Heart left ventricle (tissue), 16 donors: ENCODE measurements at regions not wholly inside any gene's neighbourhood (a gene's known extent, or its start where the extent isn't known, plus 50 kb on each side); places are given as distances from the start of the nearest gene placed in this dataset.

Source experiments
- ATAC-seq, 4 donors: fragments of 200-7000 bp; cut with Tn5 transposase; one replicate each; pipeline ENCODE4 v1.9.1; 2020 to 2022; ENCODE audit warnings: moderate library complexity in 4 of 4, mild to moderate bottlenecking in 3 of 4, moderate number of reproducible peaks in 1 of 4
- DNase-seq, 5 donors: peaks; one replicate each; pipeline ENCODE4 v3.0.0-alpha.2; 2020
- H3K27ac ChIP-seq, 12 donors: fragments of 200-600 bp; sonication (generic) in 4 of 12; one replicate each; pipeline versions ENCODE4 v1.5.0 to v1.8.0; 2016 to 2022; ENCODE audit warnings: mild to moderate bottlenecking in 2 of 12
- H3K27me3 ChIP-seq, 9 donors: fragments of 200-600 bp; sonication (generic) in 2 of 9; one replicate each; pipeline versions ENCODE4 v1.5.1 to v1.8.0; 2016 to 2022; ENCODE audit warnings: mild to moderate bottlenecking in 3 of 9
- H3K36me3 ChIP-seq, 9 donors: fragments of 200-600 bp; sonication (generic) in 2 of 9; one replicate each; pipeline versions ENCODE4 v1.5.0 to v1.8.0; 2018 to 2022; ENCODE audit warnings: mild to moderate bottlenecking in 2 of 9
- H3K4me1 ChIP-seq, 12 donors: fragments of 200-600 bp; sonication (generic) in 4 of 12; one replicate each; pipeline versions ENCODE4 v1.5.0 to v1.8.0; 2016 to 2022; ENCODE audit warnings: mild to moderate bottlenecking in 3 of 12
- H3K4me3 ChIP-seq, 12 donors: fragments of 200-600 bp; sonication (generic) in 4 of 12; one replicate each; pipeline versions ENCODE4 v1.5.0 to v1.8.0; 2017 to 2022; ENCODE audit warnings: mild to moderate bottlenecking in 9 of 12, moderate library complexity in 4 of 12
- H3K9me3 ChIP-seq, 12 donors: fragments of 200-600 bp; sonication (generic) in 4 of 12; one replicate each; pipeline versions ENCODE4 v1.5.0 to v1.8.0; 2016 to 2022; ENCODE audit warnings: mild to moderate bottlenecking in 1 of 12
- POLR2A ChIP-seq, 2 donors: fragments of 450-650 bp; IDR thresholded peaks; one replicate each; pipeline ENCODE4 v1.6.1; 2017; ENCODE audit warnings: antibody characterized with exemption in 2 of 2, mild to moderate bottlenecking in 2 of 2, moderate library complexity in 2 of 2
- WGBS, 4 donors: extraction: QIAGEN DNeasy Blood & Tissue Kit in 2 of 4; methylation state at CpG; one replicate each; pipeline versions ENCODE4 v1.1.5 to v1.1.7; 2013 to 2018; 5-methylcytosine and 5-hydroxymethylcytosine counted together
- intact Hi-C, 10 donors: fragments of 100-400 bp; cut with DNase I; formaldehyde crosslinking; loops; one replicate each; pipeline versions ENCODE4 v1.11.1 to v1.14.2; 2022
- TF ChIP-seq, protein P1 (sequence below), 12 donors: fragments of 200-600 bp; sonication (generic) in 4 of 12; IDR thresholded peaks; one replicate each; pipeline versions ENCODE4 v1.5.0 to v1.8.0; 2018 to 2022; ENCODE audit warnings: antibody characterized with exemption in 12 of 12, mild to moderate bottlenecking in 5 of 12
- donor health status: ischemic (EF 13 %, LVEDD 7.1; RV severe dilation, severe dysfunction).
- donor health status: healthy with polysubstance abuse.
- donor health status: DM: no; HTN: yes; CAD: no.
- donor health status: DM: no; HTN: no; CAD: no.
- donor health status: ischemic (EF 25% LVEDD 6.9; RV normal size, moderate dysfunction).
- donor health status: ischemic (EF 25% LVEDD 5.7; RV mildly dilated, moderate dysfunction).
- donor health status: healthy.
- donor health status: DM: yes; HTN: yes; CAD: no.
- donor health status: ischemic (EF 35%, LVEDD 5.7; RV mildly dilated, moderate dysfunction).
- donor health status: nonischemic (EF 11% LVEDD 7.7; RV severe dilation, severe dysfunction).
- donor health status: DM: yes; HTN: yes; CAD: no.
- donor health status: PGD.
- donor health status: ischemic (EF 29% LVEDD 5.4; RV normal size, mild dysfunction).
- donor health status: nonischemic (EF 23%, LVEDD 6.1; RV moderate dilation, normal function).

DNA sequence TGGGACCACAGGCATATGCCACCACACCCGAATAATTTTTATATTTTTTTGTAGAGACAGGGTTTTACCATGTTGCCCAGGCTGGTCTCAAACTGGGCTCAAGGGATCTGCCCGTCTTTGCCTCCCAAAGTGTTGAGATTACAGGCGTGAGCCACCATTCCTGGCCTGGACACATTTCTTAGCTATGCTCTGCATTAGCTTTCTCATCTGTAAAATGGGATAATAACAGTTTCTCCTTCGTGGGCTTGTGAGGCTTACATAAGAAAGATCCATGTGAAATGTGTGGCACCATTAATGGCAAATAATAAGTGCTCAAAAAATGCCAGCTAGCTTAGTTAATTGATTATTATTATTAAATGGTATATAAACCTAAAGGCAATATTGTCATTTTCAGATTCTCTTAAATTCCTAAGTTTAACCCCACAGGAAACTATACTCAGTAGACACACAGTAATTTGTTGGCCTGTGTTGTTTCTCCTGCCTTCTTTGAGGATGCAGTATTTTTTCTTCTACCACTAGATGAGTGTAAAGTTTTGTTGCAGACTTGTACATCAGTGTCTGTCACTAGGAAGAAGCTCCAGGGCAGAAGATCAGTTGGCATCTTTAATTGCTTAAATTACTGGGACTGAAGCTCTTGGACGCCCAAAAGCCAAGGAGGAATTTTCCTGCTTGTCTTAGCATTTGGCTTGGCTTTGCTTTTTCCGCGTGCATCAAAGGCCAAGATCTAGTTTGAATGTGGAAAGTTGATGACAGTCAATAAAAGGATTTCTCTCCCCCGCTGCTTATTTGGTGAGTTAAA, 162.3 kb upstream of the ZNF217 start:
- DNase-seq (no peak), ATAC-seq (no peak)
- Histone ChIP-seq H3K36me3 (no peaks in the 10 kb centered on the region), H3K9me3 (no peaks in the 10 kb centered on the region), H3K4me3 (no peak overlapping the region), H3K27ac (no peak overlapping the region), H3K4me1 (peaks cover 0 to 24% (median 6%) of the 10 kb centered on the region in 12 donors), H3K27me3 (no peaks in the 10 kb centered on the region)
- intact Hi-C loops, result loop anchor here in 1 of 10 donors (10.0 kb wide), 1 partner anchor 69 kb away; no protein-coding TSS in a partner anchor
- no peak for TF ChIP-seq POLR2A (IDR thresholded peaks at IDR 0.05)
- TF ChIP-seq, protein P1, sequence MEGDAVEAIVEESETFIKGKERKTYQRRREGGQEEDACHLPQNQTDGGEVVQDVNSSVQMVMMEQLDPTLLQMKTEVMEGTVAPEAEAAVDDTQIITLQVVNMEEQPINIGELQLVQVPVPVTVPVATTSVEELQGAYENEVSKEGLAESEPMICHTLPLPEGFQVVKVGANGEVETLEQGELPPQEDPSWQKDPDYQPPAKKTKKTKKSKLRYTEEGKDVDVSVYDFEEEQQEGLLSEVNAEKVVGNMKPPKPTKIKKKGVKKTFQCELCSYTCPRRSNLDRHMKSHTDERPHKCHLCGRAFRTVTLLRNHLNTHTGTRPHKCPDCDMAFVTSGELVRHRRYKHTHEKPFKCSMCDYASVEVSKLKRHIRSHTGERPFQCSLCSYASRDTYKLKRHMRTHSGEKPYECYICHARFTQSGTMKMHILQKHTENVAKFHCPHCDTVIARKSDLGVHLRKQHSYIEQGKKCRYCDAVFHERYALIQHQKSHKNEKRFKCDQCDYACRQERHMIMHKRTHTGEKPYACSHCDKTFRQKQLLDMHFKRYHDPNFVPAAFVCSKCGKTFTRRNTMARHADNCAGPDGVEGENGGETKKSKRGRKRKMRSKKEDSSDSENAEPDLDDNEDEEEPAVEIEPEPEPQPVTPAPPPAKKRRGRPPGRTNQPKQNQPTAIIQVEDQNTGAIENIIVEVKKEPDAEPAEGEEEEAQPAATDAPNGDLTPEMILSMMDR (IDR thresholded peaks at IDR 0.05), result no peak
- 93 to 95% (median 93%) methylated on average over 8 of the region's 8 CpGs for WGBS, 4 donors

DNA sequence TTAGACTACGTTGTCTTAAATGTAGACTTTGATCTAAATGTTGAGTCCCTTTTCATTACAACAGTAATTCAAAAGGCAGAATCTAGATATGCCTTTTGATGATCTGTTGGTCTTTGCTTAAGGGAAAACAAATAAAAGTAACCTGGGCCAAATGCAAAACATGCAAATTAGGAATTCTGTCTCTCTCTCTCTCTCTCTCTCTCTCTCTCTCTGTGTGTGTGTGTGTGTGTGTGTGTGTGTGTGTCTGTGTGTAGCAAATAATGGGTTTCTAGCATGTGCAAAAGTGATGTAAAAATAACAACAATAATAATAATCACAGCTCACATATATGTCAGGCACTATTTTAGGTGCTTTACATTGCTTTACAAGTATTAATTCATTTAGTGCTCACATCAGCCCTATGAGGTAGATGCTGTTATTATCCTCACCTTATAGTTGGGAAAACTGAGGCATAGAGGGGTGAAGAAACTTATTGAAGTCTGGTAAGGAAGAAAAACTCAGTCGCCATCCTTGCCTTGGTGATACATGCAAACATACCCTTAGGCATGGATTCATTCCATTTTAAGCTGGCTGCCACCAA, 160.3 kb upstream of the ZNF217 start:
- DNase-seq (no peak), ATAC-seq (no peak)
- H3K27ac ChIP-seq, result peak overlapping the region in 1 of 12 donors; percentile 9
- H3K4me3 ChIP-seq, result no peak overlapping the region
- H3K9me3 ChIP-seq, result no peaks in the 10 kb centered on the region
- H3K4me1 ChIP-seq, result peaks cover 0 to 29% (median 7%) of the 10 kb centered on the region in 12 donors
- intact Hi-C loops, result loop anchor here in 1 of 10 donors (10.0 kb wide), 1 partner anchor 71 kb away; no protein-coding TSS in a partner anchor
- WGBS, 4 donors, result 49 to 96% (median 87%) methylated on average over 2 of the region's 2 CpGs
- no peaks in the 10 kb centered on the region for H3K27me3 ChIP-seq
- no peak for TF ChIP-seq POLR2A (IDR thresholded peaks at IDR 0.05)
- TF ChIP-seq, protein P1 (IDR thresholded peaks at IDR 0.05), result no peak
- H3K36me3 ChIP-seq, result no peaks in the 10 kb centered on the region

DNA sequence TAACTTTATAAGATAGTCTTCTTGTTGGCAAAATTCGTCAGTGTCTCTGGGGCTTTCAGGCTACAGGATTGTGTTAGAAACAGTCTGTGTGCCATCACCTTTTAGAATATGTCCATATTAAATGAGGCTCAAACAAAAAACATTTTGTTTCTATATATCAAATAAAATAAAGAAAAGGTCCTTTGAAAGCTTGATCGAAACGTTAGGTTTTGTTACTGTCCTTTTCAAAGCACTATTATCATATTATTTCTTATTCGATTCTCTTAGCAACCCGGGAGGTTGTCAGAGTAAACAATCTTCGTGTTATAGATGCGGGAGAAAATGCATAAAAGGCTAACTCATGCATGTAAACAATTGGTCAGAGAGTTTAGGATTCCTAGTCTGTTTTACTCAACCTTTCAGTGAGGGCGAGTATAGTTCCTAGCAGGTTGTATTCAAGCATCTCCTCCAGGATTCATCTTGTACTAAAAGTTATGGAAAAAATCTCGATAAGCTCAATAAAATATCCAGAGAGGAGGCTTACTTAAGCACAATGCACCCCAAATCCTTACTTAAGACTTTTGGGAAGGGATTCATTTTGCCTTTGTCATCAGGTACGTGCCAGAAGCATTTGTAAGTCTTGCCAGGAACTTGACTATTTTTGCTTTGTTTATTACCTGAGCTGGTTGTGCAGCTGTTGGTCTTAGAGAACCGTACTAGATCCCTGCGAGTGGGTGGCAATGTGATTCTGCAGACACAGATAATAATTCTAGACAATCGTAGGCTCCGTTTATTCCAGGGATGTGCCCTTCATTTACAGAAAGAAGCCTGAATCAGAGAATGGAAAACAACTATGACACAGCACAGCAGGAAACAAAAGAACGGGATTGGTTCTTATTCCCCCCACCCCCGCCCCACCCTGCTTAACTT, 159.6 kb upstream of the ZNF217 start:
- ATAC-seq (no peak), DNase-seq (no peak)
- no peak overlapping the region for H3K4me3 ChIP-seq
- no peak for TF ChIP-seq POLR2A (IDR thresholded peaks at IDR 0.05)
- TF ChIP-seq, protein P1 (IDR thresholded peaks at IDR 0.05), result no peak
- H3K4me1 ChIP-seq, result peaks cover 0 to 29% (median 7%) of the 10 kb centered on the region in 12 donors
- no peaks in the 10 kb centered on the region for H3K27me3 ChIP-seq
- no peak overlapping the region for H3K27ac ChIP-seq
- H3K36me3 ChIP-seq, result no peaks in the 10 kb centered on the region
- no peaks in the 10 kb centered on the region for H3K9me3 ChIP-seq
- WGBS, 4 donors, result 86 to 90% (median 88%) methylated on average over 16 of the region's 16 CpGs
- intact Hi-C loops, result loop anchor here in 1 of 10 donors (10.0 kb wide), 1 partner anchor 72 kb away; no protein-coding TSS in a partner anchor
